IMR-90 (cell line): ENCODE measurements at regions not wholly inside any gene's neighbourhood (a gene's known extent, or its start where the extent isn't known, plus 50 kb on each side); places are given as distances from the start of the nearest gene placed in this dataset.

Experiments
- ATAC-seq: fragments of 200-7000 bp; cut with Tn5 transposase; 2 replicates; pipeline ENCODE4 v1.9.1; 2020; ENCODE audit warnings: low read depth, mild to moderate bottlenecking, moderate library complexity
- BruUV-seq: library from RNA; stranded (reverse); fragments of 400-500 nt; replicated peaks from 2 replicates; lab custom pipeline; 2021; lab: Mats Ljungman, UMichigan
- CTCF ChIA-PET: fragments of 300-600 bp; formaldehyde crosslinking; extraction: SDS; loops from one replicate; lab custom pipeline; 2021; ENCODE audit warnings: antibody characterized with exemption; lab: Yijun Ruan, JAX
- POLR2A ChIA-PET: fragments of 300-600 bp; sonication (Branson Sonifier 250); formaldehyde crosslinking; loops from one replicate; lab custom pipeline; 2022; ENCODE audit warnings: antibody characterized with exemption; ENCODE audit not compliant: unreplicated experiment; lab: Charles Lee
- DNase-seq: peaks from one replicate; pipeline ENCODE4 v3.0.0; 2013
- H2AFZ ChIP-seq: replicated peaks from 2 replicates; pipeline ENCODE3; 2013; ENCODE audit warnings: low read length, mild to moderate bottlenecking; ENCODE audit not compliant: poor library complexity
- H2AK5ac ChIP-seq: 2 replicates; pipeline ENCODE4 v1.6.1; 2013; ENCODE audit warnings: low read depth, low read length, inconsistent platforms
- H2AK9ac ChIP-seq: replicated peaks from 2 replicates; pipeline ENCODE3; 2013; ENCODE audit warnings: mild to moderate bottlenecking, low read depth, low read length, moderate library complexity; ENCODE audit not compliant: poor library complexity
- H2BK120ac ChIP-seq: 2 replicates; pipeline ENCODE4 v1.6.1; 2013; ENCODE audit warnings: low read depth, low read length, inconsistent platforms
- H2BK15ac ChIP-seq: 3 replicates; pipeline ENCODE4 v1.6.1; 2013; ENCODE audit warnings: low read depth, low read length, inconsistent platforms
- H2BK20ac ChIP-seq: 2 replicates; pipeline ENCODE4 v1.6.1; 2013; ENCODE audit warnings: low read depth, mild to moderate bottlenecking, inconsistent platforms, low read length, moderate library complexity
- H2BK5ac ChIP-seq: 2 replicates; pipeline ENCODE4 v1.6.1; 2013; ENCODE audit warnings: mild to moderate bottlenecking, low read depth, low read length, inconsistent platforms; ENCODE audit not compliant: poor library complexity, severe bottlenecking
- H3K14ac ChIP-seq: replicated peaks from 2 replicates; pipeline ENCODE4 v1.6.1; 2013; ENCODE audit warnings: low read depth, low read length, inconsistent platforms
- H3K18ac ChIP-seq: 2 replicates; pipeline ENCODE4 v1.6.1; 2013; ENCODE audit warnings: low read depth, low read length, control low read depth
- H3K23ac ChIP-seq: 2 replicates; pipeline ENCODE4 v1.6.1; 2013; ENCODE audit warnings: low read depth, low read length, inconsistent platforms
- H3K27ac ChIP-seq: 2 replicates; pipeline ENCODE4 v1.5.1; 2013; ENCODE audit warnings: mild to moderate bottlenecking, control low read depth, low read length; ENCODE audit not compliant: insufficient read depth
- H3K27me3 ChIP-seq: 2 replicates; pipeline ENCODE4 v1.6.1; 2013; ENCODE audit warnings: low read length; ENCODE audit not compliant: control insufficient read depth, insufficient read depth
- H3K36me3 ChIP-seq: 2 replicates; pipeline ENCODE4 v1.6.1; 2013; ENCODE audit warnings: low read length, mixed read lengths; ENCODE audit not compliant: control insufficient read depth, insufficient read depth
- H3K4ac ChIP-seq: 2 replicates; pipeline ENCODE4 v1.6.1; 2013; ENCODE audit warnings: low read depth, low read length, inconsistent platforms
- H3K4me1 ChIP-seq: 2 replicates; pipeline ENCODE4 v1.6.1; 2013; ENCODE audit warnings: low read length, mixed read lengths; ENCODE audit not compliant: control insufficient read depth, insufficient read depth
- H3K4me2 ChIP-seq: 2 replicates; pipeline ENCODE4 v1.6.1; 2013; ENCODE audit warnings: low read depth, mild to moderate bottlenecking, control low read depth, low read length, moderate library complexity
- H3K4me3 ChIP-seq: 2 replicates; pipeline ENCODE4 v1.5.1; 2013; ENCODE audit warnings: low read depth, mild to moderate bottlenecking, control low read depth, low read length, moderate library complexity; ENCODE audit not compliant: insufficient read depth
- H3K56ac ChIP-seq: 2 replicates; pipeline ENCODE4 v1.6.1; 2013; ENCODE audit warnings: low read length, inconsistent platforms; ENCODE audit not compliant: insufficient read depth; ENCODE audit errors: extremely low read depth
- H3K79me1 ChIP-seq, 2 experiments: 2 replicates each; pipeline ENCODE4 v1.6.1; 2013; ENCODE audit warnings: low read length in 2 of 2, inconsistent platforms in 1 of 2, low read depth in 1 of 2
- H3K9ac ChIP-seq: 2 replicates; pipeline ENCODE4 v1.6.1; 2013; ENCODE audit warnings: low read depth, low read length, control low read depth
- H3K9me1 ChIP-seq: 2 replicates; pipeline ENCODE4 v1.6.1; 2013; ENCODE audit warnings: low read length, inconsistent platforms; ENCODE audit not compliant: insufficient read depth
- H3K9me3 ChIP-seq: 2 replicates; pipeline ENCODE4 v1.6.1; 2013; ENCODE audit warnings: low read length; ENCODE audit not compliant: control insufficient read depth, insufficient read depth
- H4K20me1 ChIP-seq: 2 replicates; pipeline ENCODE4 v1.6.1; 2013; ENCODE audit warnings: low read length, inconsistent platforms; ENCODE audit not compliant: insufficient read depth
- H4K5ac ChIP-seq: 2 replicates; pipeline ENCODE4 v1.6.1; 2013; ENCODE audit warnings: mild to moderate bottlenecking, low read depth, low read length, control low read depth
- H4K8ac ChIP-seq, 2 experiments: 2 replicates each; pipeline ENCODE4 v1.6.1; 2013; ENCODE audit warnings: low read depth in 2 of 2, low read length in 2 of 2, control low read depth in 1 of 2, inconsistent platforms in 1 of 2
- H4K91ac ChIP-seq: 2 replicates; pipeline ENCODE4 v1.6.1; 2013; ENCODE audit warnings: low read depth, low read length, inconsistent platforms; ENCODE audit not compliant: insufficient read depth
- BHLHE40 ChIP-seq: fragments of 150-350 bp; IDR thresholded peaks from 2 replicates; pipeline ENCODE4 v1.6.1; 2016; ENCODE audit warnings: mild to moderate bottlenecking, low read depth, low read length
- CEBPB ChIP-seq: IDR thresholded peaks from 2 replicates; pipeline ENCODE4 v1.6.1; 2012; ENCODE audit warnings: low read depth, low read length, improper control_type of control experiment
- RAD21 ChIP-seq: IDR thresholded peaks from 2 replicates; pipeline ENCODE4 v1.6.1; 2012; ENCODE audit warnings: low read length, improper control_type of control experiment
- RCOR1 ChIP-seq: IDR thresholded peaks from 2 replicates; pipeline ENCODE4 v1.6.1; 2012; ENCODE audit warnings: mild to moderate bottlenecking, low read length, improper control_type of control experiment; ENCODE audit not compliant: insufficient replicate concordance
- RFX5 ChIP-seq: IDR thresholded peaks from 2 replicates; pipeline ENCODE4 v1.8.0; 2012; ENCODE audit warnings: low read depth, mild to moderate bottlenecking, low read length, moderate library complexity
- WGBS, 2 experiments: methylation state at CpG; one replicate each; pipeline versions ENCODE4 v1.1.5 to v1.1.7; 2013; ENCODE audit warnings: missing lambda C conversion rate in 2 of 2; ENCODE audit not compliant: insufficient read length in 1 of 2; ENCODE audit errors: extremely low coverage in 2 of 2; 5-methylcytosine and 5-hydroxymethylcytosine counted together
- dilution Hi-C: fragments of 300-500 bp; cut with HindIII; formaldehyde crosslinking; loops from one replicate; pipeline ENCODE4 v1.14.3; 2018; ENCODE audit warnings: low sequenced_read_pairs; ENCODE audit not compliant: unreplicated experiment
- in situ Hi-C: fragments of 300-500 bp; cut with MboI; formaldehyde crosslinking; loops from 3 replicates; pipeline ENCODE4 v1.14.3; 2019; ENCODE audit warnings: low sequenced_read_pairs, inconsistent platforms, mixed read lengths
- intact Hi-C: fragments of 100-400 bp; cut with micrococcal nuclease; formaldehyde crosslinking; loops from 2 replicates; pipeline ENCODE4 v1.10.0; 2022

- no TSS peak for BruUV-seq
- dilution Hi-C loops (no loop called here), in situ Hi-C loops (no loop called here), intact Hi-C loops (no loop called here)
- ChIA-PET POLR2A (no interaction called here), CTCF (no interaction called here)
- Histone ChIP-seq H2AK5ac (no peak overlapping the region), H3K79me1 (no peaks in the 10 kb centered on the region), H3K56ac (no peak overlapping the region), H3K18ac (no peak overlapping the region), H3K4me3 (no peak overlapping the region), H2BK5ac (no peak overlapping the region), H2BK20ac (no peak overlapping the region), H3K23ac (no peak overlapping the region), H3K14ac (no peak overlapping the region), H4K20me1 (no peaks in the 10 kb centered on the region), H3K36me3 (no peaks in the 10 kb centered on the region), H3K27me3 (no peaks in the 10 kb centered on the region), H4K5ac (no peak overlapping the region), H2BK15ac (no peak overlapping the region), H3K4ac (no peak overlapping the region), H2AFZ (no peak overlapping the region), H3K4me2 (no peak overlapping the region), H3K9me3 (no peaks in the 10 kb centered on the region), H3K27ac (no peak overlapping the region), H2BK120ac (no peak overlapping the region), H3K9ac (no peak overlapping the region), H3K9me1 (peaks cover 2% of the 10 kb centered on the region; the same call in 1 of the 2 replicates), H4K8ac (no peak overlapping the region), H4K91ac (no peak overlapping the region), H2AK9ac (no peak overlapping the region), H3K4me1 (peaks cover 10% of the 10 kb centered on the region)
- TF ChIP-seq RAD21 (no peak), BHLHE40 (no peak), RCOR1 (no peak), CEBPB (peak; percentile 14; the same call in 1 of the 2 replicates), RFX5 (no peak)
- ATAC-seq (no peak), DNase-seq (no peak)
- WGBS, 2 experiments = 82% methylated on average over 3 of the region's 8 CpGs; no CpG with 5 or more reads in 1 of the 2 experiments
Measured at GRCh38 chr2:12828980-12829379, 112.2 kb downstream of the TRIB2 start.
